ENCODE measurements at regions not wholly inside any gene's neighbourhood (a gene's known extent, or its start where the extent isn't known, plus 50 kb on each side); places are given as distances from the start of the nearest gene placed in this dataset.
"Not testable (repeated sequence)": the region's sequence is repeated elsewhere in the genome, so short reads cannot be mapped to it uniquely, and the experiment has no call there.

DNA sequence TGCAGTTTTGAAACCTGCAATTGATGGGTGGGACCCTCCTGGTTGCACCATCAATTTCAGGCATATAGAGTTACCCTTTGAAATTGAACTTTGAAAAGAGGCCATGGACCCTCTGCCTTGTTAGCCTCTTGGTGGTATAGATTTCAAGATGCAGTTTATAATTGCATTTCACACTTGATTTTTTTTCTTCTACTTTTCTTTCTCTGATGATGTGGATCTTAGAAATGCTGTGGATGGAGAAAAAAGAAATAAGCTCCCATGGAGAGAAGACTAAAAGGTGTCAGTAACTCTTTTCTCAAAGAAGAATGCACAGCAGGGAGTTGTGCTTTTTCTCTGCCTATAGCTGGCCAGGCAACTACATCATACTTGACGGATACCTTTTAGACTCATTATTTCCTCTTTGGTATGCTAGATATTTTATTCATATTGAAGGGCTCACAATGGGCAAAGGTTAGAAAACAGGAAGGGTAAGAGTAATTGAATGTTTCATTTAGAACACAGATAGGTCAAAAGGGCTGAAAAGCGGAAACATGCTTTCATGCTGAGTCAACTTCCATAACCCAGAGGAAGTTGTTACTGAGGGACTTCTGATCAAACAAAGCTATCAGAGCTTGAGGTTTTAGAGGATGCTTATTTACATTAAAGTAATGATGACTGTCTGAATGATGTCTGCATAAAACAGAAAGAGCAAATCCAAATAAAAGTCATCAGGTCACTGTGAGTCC is 773.2 kb upstream of the LRRN3 start:
- no peak for DNase-seq
- Histone ChIP-seq H3K9me3 (no peaks in the 10 kb centered on the region), H3K27me3 (no peaks in the 10 kb centered on the region), H3K4me1 (no peaks in the 10 kb centered on the region), H3K4me3 (no peak overlapping the region), H3K36me3 (no peaks in the 10 kb centered on the region), H3K27ac (no peak overlapping the region)
- intact Hi-C loops (cut with DNase I; ENCODE audit: low total_unique reads): no loop called here
- no peak for TF ChIP-seq POLR2A (IDR thresholded peaks at IDR 0.05)
- TF ChIP-seq, protein P1, sequence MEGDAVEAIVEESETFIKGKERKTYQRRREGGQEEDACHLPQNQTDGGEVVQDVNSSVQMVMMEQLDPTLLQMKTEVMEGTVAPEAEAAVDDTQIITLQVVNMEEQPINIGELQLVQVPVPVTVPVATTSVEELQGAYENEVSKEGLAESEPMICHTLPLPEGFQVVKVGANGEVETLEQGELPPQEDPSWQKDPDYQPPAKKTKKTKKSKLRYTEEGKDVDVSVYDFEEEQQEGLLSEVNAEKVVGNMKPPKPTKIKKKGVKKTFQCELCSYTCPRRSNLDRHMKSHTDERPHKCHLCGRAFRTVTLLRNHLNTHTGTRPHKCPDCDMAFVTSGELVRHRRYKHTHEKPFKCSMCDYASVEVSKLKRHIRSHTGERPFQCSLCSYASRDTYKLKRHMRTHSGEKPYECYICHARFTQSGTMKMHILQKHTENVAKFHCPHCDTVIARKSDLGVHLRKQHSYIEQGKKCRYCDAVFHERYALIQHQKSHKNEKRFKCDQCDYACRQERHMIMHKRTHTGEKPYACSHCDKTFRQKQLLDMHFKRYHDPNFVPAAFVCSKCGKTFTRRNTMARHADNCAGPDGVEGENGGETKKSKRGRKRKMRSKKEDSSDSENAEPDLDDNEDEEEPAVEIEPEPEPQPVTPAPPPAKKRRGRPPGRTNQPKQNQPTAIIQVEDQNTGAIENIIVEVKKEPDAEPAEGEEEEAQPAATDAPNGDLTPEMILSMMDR (IDR thresholded peaks at IDR 0.05): no peak

DNA sequence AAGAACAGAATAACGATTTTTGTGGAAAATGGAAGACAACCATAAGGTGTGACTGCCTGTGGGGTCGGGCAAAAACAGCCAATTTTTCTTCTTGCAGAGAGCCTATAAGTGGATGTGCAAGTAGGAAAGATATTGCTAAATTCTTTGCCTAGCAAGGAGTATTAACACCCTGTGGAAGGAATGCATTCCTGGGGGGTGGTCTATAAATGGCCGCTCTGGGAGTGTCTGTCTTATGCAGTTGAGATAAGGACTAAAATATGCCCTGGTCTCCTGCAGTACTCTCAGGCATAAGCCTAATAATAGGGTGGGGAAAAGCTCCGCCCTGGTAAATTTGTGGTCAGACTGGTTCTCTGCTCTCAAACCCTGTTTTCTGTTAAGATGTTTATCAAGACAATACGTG is 770.6 kb upstream of the LRRN3 start:
- H3K4me1 ChIP-seq; intact Hi-C loops (cut with DNase I; ENCODE audit: low total_unique reads); H3K4me3 ChIP-seq; H3K27me3 ChIP-seq; H3K27ac ChIP-seq; H3K36me3 ChIP-seq; H3K9me3 ChIP-seq; DNase-seq: not testable (repeated sequence)

DNA sequence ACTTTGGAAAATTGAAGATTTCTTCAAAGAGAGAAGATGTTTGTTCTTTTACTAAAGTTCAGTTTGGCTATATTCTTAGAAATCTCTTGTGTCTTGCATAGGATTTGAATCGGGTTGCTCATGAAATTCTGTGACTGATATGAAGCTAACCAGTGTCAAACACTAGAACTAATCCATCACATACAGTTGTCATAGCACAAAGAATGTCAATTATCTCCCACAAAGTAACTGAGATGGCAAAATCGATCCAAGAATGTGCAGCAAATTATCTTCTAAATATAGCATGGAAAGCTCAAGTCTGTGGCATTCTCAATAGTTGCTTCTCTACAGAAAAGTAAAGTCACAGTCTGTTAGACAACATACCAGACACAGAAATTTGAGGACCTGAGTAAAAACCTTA is 768.1 kb upstream of the LRRN3 start:
- H3K4me1 ChIP-seq: no peaks in the 10 kb centered on the region
- no peak for TF ChIP-seq POLR2A (IDR thresholded peaks at IDR 0.05)
- TF ChIP-seq, protein P1 (IDR thresholded peaks at IDR 0.05): no peak
- no peaks in the 10 kb centered on the region for H3K36me3 ChIP-seq
- H3K27ac ChIP-seq: no peak overlapping the region
- H3K9me3 ChIP-seq: no peaks in the 10 kb centered on the region
- intact Hi-C loops (cut with DNase I; ENCODE audit: low total_unique reads): no loop called here
- no peak overlapping the region for H3K4me3 ChIP-seq
- DNase-seq: no peak
- H3K27me3 ChIP-seq: no peaks in the 10 kb centered on the region

DNA sequence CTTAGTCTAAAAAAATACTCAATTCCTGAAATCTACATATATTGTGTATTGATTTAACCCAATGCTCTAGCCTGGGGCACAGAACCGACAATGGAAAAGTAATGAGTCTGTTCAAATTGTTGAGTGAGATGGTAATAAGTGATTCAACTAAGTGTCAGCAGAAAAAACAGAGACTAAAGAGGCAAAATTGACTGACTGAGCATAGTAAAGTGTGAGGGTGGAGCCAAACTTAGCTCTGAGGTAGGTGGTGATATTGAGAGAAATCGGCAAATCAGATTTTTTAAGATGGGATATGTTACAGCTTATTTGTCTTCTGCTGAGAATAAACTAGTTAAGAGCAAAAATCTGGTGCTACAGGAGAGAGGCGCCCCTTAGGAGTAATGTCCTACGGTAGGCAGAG is 764.0 kb upstream of the LRRN3 start:
- no peak overlapping the region for H3K4me3 ChIP-seq
- no peaks in the 10 kb centered on the region for H3K9me3 ChIP-seq
- H3K27me3 ChIP-seq: no peaks in the 10 kb centered on the region
- H3K36me3 ChIP-seq: no peaks in the 10 kb centered on the region
- H3K27ac ChIP-seq: no peak overlapping the region
- intact Hi-C loops (cut with DNase I; ENCODE audit: low total_unique reads): no loop called here
- DNase-seq: no peak
- no peaks in the 10 kb centered on the region for H3K4me1 ChIP-seq
- TF ChIP-seq, protein P1 (IDR thresholded peaks at IDR 0.05): no peak
- no peak for TF ChIP-seq POLR2A (IDR thresholded peaks at IDR 0.05)

DNA sequence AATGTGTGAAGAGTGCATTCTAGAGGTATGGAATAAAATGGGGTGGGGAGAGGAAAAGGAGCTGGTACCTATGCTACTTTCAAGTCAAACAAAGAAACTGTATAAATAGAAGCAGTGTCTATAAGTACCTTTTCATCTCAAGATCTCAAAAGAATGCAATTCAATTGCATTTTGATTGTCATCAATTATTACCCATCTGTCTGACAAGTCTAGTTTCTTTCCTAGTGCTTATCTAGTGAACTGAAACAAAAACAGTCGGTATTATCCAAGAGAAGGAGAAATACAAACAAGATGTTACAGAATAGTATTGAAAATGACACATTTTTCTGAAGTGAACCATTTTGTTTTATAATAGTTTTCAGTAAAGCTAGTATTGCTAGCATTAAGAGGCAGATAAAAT is 754.5 kb upstream of the LRRN3 start:
- no peaks in the 10 kb centered on the region for H3K36me3 ChIP-seq
- intact Hi-C loops (cut with DNase I; ENCODE audit: low total_unique reads): no loop called here

More for the DNA sequence above, 754.5 kb upstream of the LRRN3 start:
- no peak for DNase-seq
- no peaks in the 10 kb centered on the region for H3K27me3 ChIP-seq
- no peak overlapping the region for H3K27ac ChIP-seq
- no peaks in the 10 kb centered on the region for H3K9me3 ChIP-seq
- TF ChIP-seq, protein P1 (IDR thresholded peaks at IDR 0.05): no peak
- TF ChIP-seq POLR2A (IDR thresholded peaks at IDR 0.05): no peak
- H3K4me1 ChIP-seq: no peaks in the 10 kb centered on the region
- no peak overlapping the region for H3K4me3 ChIP-seq

Data from uterus (tissue), 3 donors.